ENCODE measurements at regions not wholly inside any gene's neighbourhood (a gene's known extent, or its start where the extent isn't known, plus 50 kb on each side); places are given as distances from the start of the nearest gene placed in this dataset.

- peaks cover 2% of the 10 kb centered on the region for H3K27me3 Mint-ChIP-seq (ENCODE audit: insufficient read depth, low read depth)
- no peak overlapping the region for H2AFZ ChIP-seq (replicated peaks)
- peaks cover 28% of the 10 kb centered on the region for H3K9me3 Mint-ChIP-seq
These were observed 222.8 kb upstream of the MSX2 start for GRCh38 chr5:174501461-174502069.

GRCh38 chr5:174503086-174503460 lies 221.3 kb upstream of the MSX2 start:
- no peaks in the 10 kb centered on the region for H3K79me2 ChIP-seq (ENCODE audit: low read depth)
- H3K4me3 Mint-ChIP-seq = no peak overlapping the region
- no peak overlapping the region for H3K9ac ChIP-seq
- H3K4me2 ChIP-seq = no peak overlapping the region
- H3K36me3 Mint-ChIP-seq = peaks cover 2% of the 10 kb centered on the region
- DNase-seq (ENCODE audit: low spot score) = no peak
- H3K4me1 Mint-ChIP-seq = peaks cover 5% of the 10 kb centered on the region
- no peak for TF ChIP-seq EZH2 (IDR thresholded peaks at IDR 0.05)
- TF ChIP-seq CTCF (IDR thresholded peaks at IDR 0.05) = no peak
- TF ChIP-seq EZH2phosphoT487 (IDR thresholded peaks at IDR 0.05) = no peak
- no peaks in the 10 kb centered on the region for H3K27me3 ChIP-seq
- H3K4me3 ChIP-seq = no peak overlapping the region
- H3K36me3 ChIP-seq = no peaks in the 10 kb centered on the region
- no peak overlapping the region for H2AFZ ChIP-seq (replicated peaks)
- H4K20me1 ChIP-seq (ENCODE audit: low read depth) = no peaks in the 10 kb centered on the region
- H3F3A ChIP-seq (ENCODE audit: low read depth) = no peaks in the 10 kb centered on the region
- peaks cover 22% of the 10 kb centered on the region for H3K9me3 Mint-ChIP-seq
- H3K9me3 ChIP-seq (ENCODE audit: low read depth) = peaks cover 3% of the 10 kb centered on the region
- H3K27ac Mint-ChIP-seq = no peak overlapping the region
- H3K27ac ChIP-seq = no peak overlapping the region
- no peaks in the 10 kb centered on the region for H3K4me1 ChIP-seq
- peaks cover under 1% of the 10 kb centered on the region for H3K27me3 Mint-ChIP-seq (ENCODE audit: insufficient read depth, low read depth)

More at GRCh38 chr5:174501461-174502069, 222.8 kb upstream of the MSX2 start:
- H3K9me3 ChIP-seq (ENCODE audit: low read depth) = peaks cover 10% of the 10 kb centered on the region
- H3K36me3 Mint-ChIP-seq = peaks cover 5% of the 10 kb centered on the region
- peaks cover 5% of the 10 kb centered on the region for H3K4me1 Mint-ChIP-seq
- H3K27me3 ChIP-seq = no peaks in the 10 kb centered on the region
- H3K27ac ChIP-seq = no peak overlapping the region
- H3K36me3 ChIP-seq = no peaks in the 10 kb centered on the region
- H3K4me1 ChIP-seq = no peaks in the 10 kb centered on the region
- H3K4me3 Mint-ChIP-seq = no peak overlapping the region
- peak; percentile 16 for DNase-seq (ENCODE audit: low spot score)
- H3K4me3 ChIP-seq = no peak overlapping the region
- no peak overlapping the region for H3K9ac ChIP-seq
- no peak overlapping the region for H3K27ac Mint-ChIP-seq
- H3K79me2 ChIP-seq (ENCODE audit: low read depth) = no peaks in the 10 kb centered on the region
- no peak overlapping the region for H3K4me2 ChIP-seq
- no peaks in the 10 kb centered on the region for H4K20me1 ChIP-seq (ENCODE audit: low read depth)
- TF ChIP-seq EZH2phosphoT487 (IDR thresholded peaks at IDR 0.05) (no peak), CTCF (IDR thresholded peaks at IDR 0.05) (no peak)
- H3F3A ChIP-seq (ENCODE audit: low read depth) = no peaks in the 10 kb centered on the region

- no peaks in the 10 kb centered on the region for H3K9me3 ChIP-seq (ENCODE audit: low read depth)
- Mint-ChIP-seq H3K27ac (no peak overlapping the region), H3K27me3 (ENCODE audit: insufficient read depth, low read depth) (no peaks in the 10 kb centered on the region), H3K9me3 (peaks cover 18% of the 10 kb centered on the region), H3K36me3 (peaks cover 2% of the 10 kb centered on the region), H3K4me1 (peaks cover 5% of the 10 kb centered on the region), H3K4me3 (no peak overlapping the region)
- no peaks in the 10 kb centered on the region for H3K4me1 ChIP-seq
- H3K4me3 ChIP-seq = no peak overlapping the region
- no peak overlapping the region for H3K4me2 ChIP-seq
- no peak overlapping the region for H2AFZ ChIP-seq (replicated peaks)
- H3K27ac ChIP-seq = no peak overlapping the region
- H4K20me1 ChIP-seq (ENCODE audit: low read depth) = no peaks in the 10 kb centered on the region
- H3K36me3 ChIP-seq = no peaks in the 10 kb centered on the region
- H3K9ac ChIP-seq = no peak overlapping the region
- H3F3A ChIP-seq (ENCODE audit: low read depth) = no peaks in the 10 kb centered on the region
- no peaks in the 10 kb centered on the region for H3K27me3 ChIP-seq
- TF ChIP-seq EZH2phosphoT487 (IDR thresholded peaks at IDR 0.05) = no peak
- TF ChIP-seq EZH2 (IDR thresholded peaks at IDR 0.05) = no peak
- no peak for TF ChIP-seq CTCF (IDR thresholded peaks at IDR 0.05)
- no peaks in the 10 kb centered on the region for H3K79me2 ChIP-seq (ENCODE audit: low read depth)
- no peak for DNase-seq (ENCODE audit: low spot score)
These were observed 220.7 kb upstream of the MSX2 start for GRCh38 chr5:174503461-174504265.

All from neural progenitor cell (in vitro differentiated cells).